SK-N-SH treated with all-trans-retinoic acid at 6 μM for 48 hours (cell line): ENCODE measurements at regions not wholly inside any gene's neighbourhood (a gene's known extent, or its start where the extent isn't known, plus 50 kb on each side); places are given as distances from the start of the nearest gene placed in this dataset.

Experiments used
- ISL1 ChIP-seq: fragments of 250-450 bp; sonication (Bioruptor Pico); IDR thresholded peaks from 2 replicates; pipeline ENCODE4 v2.1.2; 2022; ENCODE audit warnings: mild to moderate bottlenecking, moderate library complexity
- OSR1 ChIP-seq: fragments of 250-450 bp; sonication (Bioruptor Pico); IDR thresholded peaks from 2 replicates; pipeline ENCODE4 v1.8.0; 2022; ENCODE audit warnings: moderate library complexity, mild to moderate bottlenecking, inconsistent platforms
- TOX ChIP-seq: fragments of 250-450 bp; sonication (Bioruptor Pico); IDR thresholded peaks from 2 replicates; pipeline ENCODE4 v1.8.0; 2021; ENCODE audit warnings: mild to moderate bottlenecking, moderate library complexity, borderline replicate concordance
- ZFP3 ChIP-seq: fragments of 250-450 bp; sonication (Bioruptor Pico); IDR thresholded peaks from 2 replicates; pipeline ENCODE4 v1.5.0; 2020; ENCODE audit warnings: mild to moderate bottlenecking, moderate library complexity
- TF ChIP-seq, protein P1 (sequence below): fragments of 250-450 bp; sonication (Bioruptor Pico); IDR thresholded peaks from 2 replicates; pipeline ENCODE4 v1.5.1; 2020; ENCODE audit warnings: low read depth, mild to moderate bottlenecking, moderate library complexity

DNA sequence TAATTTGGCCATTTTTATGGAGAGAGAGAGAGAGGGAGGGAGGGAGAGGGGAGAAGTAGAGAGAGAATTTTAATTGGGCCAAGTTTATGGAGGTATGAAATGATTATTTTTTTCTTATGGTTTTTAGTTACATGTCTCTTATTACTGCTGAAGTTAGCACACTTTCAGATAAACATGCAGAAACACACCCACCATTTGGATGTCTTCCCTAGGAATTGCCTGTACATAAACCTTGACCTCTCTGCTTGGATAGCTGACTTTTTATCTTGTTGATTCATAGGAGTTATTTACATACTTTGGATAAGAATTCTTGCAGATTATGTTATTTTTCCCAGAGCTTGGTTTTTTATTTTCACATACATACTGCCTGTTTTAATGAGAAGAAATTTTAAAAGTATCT, 310.2 kb upstream of the ADAMTS5 start:
- TF ChIP-seq, protein P1, sequence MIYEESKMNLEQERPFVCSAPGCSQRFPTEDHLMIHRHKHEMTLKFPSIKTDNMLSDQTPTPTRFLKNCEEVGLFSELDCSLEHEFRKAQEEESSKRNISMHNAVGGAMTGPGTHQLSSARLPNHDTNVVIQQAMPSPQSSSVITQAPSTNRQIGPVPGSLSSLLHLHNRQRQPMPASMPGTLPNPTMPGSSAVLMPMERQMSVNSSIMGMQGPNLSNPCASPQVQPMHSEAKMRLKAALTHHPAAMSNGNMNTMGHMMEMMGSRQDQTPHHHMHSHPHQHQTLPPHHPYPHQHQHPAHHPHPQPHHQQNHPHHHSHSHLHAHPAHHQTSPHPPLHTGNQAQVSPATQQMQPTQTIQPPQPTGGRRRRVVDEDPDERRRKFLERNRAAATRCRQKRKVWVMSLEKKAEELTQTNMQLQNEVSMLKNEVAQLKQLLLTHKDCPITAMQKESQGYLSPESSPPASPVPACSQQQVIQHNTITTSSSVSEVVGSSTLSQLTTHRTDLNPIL (CRISPR knock-in tag), result no peak
- no peak for TF ChIP-seq TOX (CRISPR knock-in tag)
- TF ChIP-seq ISL1 (CRISPR knock-in tag), result no peak
- TF ChIP-seq OSR1 (CRISPR knock-in tag), result no peak
- TF ChIP-seq ZFP3 (CRISPR knock-in tag), result no peak
